ENCODE measurements at regions not wholly inside any gene's neighbourhood (a gene's known extent, or its start where the extent isn't known, plus 50 kb on each side); places are given as distances from the start of the nearest gene placed in this dataset.

GRCh38 chr6:167759206-167759605 is 67.5 kb upstream of the AFDN start:
- no peak for DNase-seq

GRCh38 chr6:167759912-167760311 is 66.8 kb upstream of the AFDN start:
- no peak for DNase-seq

DNA sequence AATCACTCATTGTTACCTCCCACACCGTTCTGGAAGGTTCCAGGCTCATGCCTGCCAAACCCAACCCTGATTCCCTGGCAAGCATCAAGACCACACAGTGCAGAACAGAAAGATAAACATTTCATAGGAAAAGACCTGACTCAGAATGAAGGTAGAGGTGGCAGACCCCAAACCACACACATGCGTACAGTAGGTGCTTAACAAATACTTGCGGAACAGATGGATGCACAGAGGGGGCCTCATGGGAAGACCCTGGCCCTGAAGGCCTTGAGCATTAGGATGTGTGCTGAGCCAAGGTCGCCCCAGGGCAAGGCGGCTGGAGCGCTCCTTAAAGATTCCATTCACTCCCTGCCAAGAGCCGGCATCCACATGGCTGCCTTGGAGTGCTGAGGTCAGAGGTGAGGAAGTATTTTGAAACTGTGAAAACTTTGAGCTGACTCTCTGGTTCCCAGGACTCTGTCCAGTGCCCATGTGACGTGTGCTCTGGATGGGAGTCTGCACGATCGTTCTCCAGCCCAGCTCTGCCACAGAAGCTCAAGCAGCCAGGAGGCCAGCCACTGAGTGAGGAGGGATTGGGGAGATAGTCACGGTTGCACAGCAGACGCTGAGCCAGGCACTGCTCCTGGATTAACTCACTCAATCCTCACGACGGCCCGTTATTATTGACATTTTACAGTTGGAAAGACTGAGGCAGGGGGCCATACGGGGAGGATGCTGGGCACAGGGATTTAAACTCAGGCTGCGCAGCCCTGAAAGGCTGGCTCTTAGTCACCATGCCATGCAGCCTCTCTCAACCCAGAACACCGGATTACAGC is 65.5 kb upstream of the AFDN start:
- no peak for DNase-seq

GRCh38 chr6:167761794-167762258 is 64.9 kb upstream of the AFDN start:
- peak; percentile 76 for DNase-seq

- peak; percentile 2 for DNase-seq
Observed at GRCh38 chr6:167762259-167762962, 64.3 kb upstream of the AFDN start.

GRCh38 chr6:167763056-167763944 is 63.4 kb upstream of the AFDN start:
- no peak for DNase-seq

GRCh38 chr6:167764215-167764614 is 62.5 kb upstream of the AFDN start:
- no peak for DNase-seq

GRCh38 chr6:167764713-167765479 is 61.8 kb upstream of the AFDN start:
- no peak for DNase-seq

GRCh38 chr6:167766986-167767714 is 59.6 kb upstream of the AFDN start:
- DNase-seq, result peak; percentile 63

- no peak for DNase-seq
Observed at GRCh38 chr6:167767715-167768107, 59.0 kb upstream of the AFDN start.

- no peak for DNase-seq
Observed at GRCh38 chr6:167768471-167769215, 58.1 kb upstream of the AFDN start.

DNA sequence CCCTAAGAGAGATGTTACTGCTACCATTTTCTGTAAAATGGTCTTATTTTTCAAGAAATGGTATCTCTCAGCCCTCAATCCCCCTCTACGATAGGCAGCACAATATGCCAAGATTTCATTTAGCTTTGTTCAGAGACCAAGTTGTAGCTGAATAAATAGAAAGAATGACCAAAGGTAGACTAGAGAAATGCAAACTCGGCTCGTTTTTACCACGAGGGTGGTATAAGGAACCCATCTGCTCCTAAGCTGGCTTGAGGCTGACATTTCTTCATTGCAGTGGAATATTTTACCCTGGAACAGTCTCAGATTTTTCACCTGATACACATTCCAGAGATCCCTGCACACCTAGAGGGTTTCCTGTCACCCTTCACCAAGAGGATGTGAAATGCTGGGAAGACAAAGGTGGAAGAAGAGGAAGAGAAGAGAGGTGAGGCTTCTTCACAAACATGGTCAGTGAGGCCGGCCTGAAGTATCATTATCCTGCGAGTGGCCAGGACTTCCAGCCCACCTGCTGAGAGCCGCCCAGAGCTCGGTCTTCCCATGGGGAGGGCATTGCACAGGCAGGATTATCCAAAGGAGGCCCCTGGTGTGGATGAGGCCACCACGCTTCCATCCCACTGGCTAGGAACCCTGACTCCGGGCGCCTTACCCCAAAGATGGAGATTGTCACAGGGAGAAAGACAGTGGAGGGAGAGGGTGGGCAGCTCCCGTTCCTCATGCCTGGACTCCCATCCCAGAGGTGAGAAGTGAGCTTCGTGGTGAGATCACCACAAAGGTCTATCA is 57.1 kb upstream of the AFDN start:
- DNase-seq, result no peak

DNA sequence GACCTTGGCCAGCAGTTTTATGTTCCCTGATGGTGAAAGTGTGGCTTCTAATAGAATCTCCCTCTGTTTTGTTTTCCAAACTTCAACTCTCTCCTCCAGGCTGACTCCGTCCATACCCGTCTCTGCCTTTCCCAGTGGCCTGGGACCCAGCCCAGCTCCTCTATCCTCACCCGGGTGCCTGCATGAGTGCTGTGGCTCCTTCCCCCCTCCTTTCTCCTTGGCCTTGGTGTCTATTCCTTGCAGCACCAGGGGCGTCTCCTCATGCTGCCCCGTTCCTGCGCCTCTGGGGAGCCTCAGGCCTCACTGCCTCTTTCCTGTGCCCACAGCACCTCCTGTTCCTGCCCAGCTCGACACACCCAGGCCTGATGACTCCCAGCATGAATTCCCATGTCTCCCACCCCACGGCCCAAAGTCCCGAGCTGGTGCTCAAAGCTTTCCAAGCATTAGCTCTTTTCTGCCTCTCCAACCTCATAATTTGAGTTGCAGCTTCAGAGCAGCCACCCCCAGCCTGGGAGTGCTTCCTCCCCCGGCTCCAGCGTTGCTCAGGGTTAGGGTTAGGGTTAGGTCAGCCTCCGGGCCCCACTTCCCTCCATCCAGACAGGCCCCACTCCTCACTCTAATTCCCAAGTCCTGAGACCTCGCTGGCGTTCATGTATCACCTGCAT is 56.3 kb upstream of the AFDN start:
- DNase-seq, result no peak

GRCh38 chr6:167774881-167775280 is 51.8 kb upstream of the AFDN start:
- DNase-seq, result no peak

- DNase-seq, result no peak
Observed at GRCh38 chr6:167776906-167777627, 49.6 kb upstream of the AFDN start.
